OCI-LY3 (cell line): ENCODE measurements at regions not wholly inside any gene's neighbourhood (a gene's known extent, or its start where the extent isn't known, plus 50 kb on each side); places are given as distances from the start of the nearest gene placed in this dataset.

ENCODE experiments used
- H2AFZ ChIP-seq: fragments of 200-600, 300-600 bp; shearing (Covaris generic); 2 replicates; pipeline ENCODE4 v1.6.0; 2014; ENCODE audit warnings: antibody characterized with exemption, low read depth, low read length
- H3K27ac ChIP-seq: fragments of 200-600, 300-600 bp; sonication (generic); 2 replicates; pipeline ENCODE4 v1.5.1; 2014; ENCODE audit warnings: mild to moderate bottlenecking, low read length, moderate library complexity, mixed read lengths
- H3K27me3 ChIP-seq: fragments of 200-600, 300-600 bp; sonication (generic); 2 replicates; pipeline ENCODE4 v1.6.1; 2014; ENCODE audit warnings: low read depth, low read length, mixed read lengths
- H3K36me3 ChIP-seq: fragments of 200-600, 300-600 bp; sonication (generic); replicated peaks from 2 replicates; pipeline ENCODE3; 2014; ENCODE audit warnings: low read depth, low read length, mixed read lengths
- H3K4me1 ChIP-seq: fragments of 300-600, 200-600 bp; sonication (generic); 2 replicates; pipeline ENCODE4 v1.6.1; 2014; ENCODE audit warnings: low read length, mixed read lengths
- H3K4me2 ChIP-seq: fragments of 200-600, 300-600 bp; sonication (generic); 2 replicates; pipeline ENCODE4 v1.6.1; 2014; ENCODE audit warnings: low read length, mixed read lengths
- H3K4me3 ChIP-seq: fragments of 300-600, 200-600 bp; sonication (generic); 2 replicates; pipeline ENCODE4 v1.5.1; 2014; ENCODE audit warnings: antibody characterized with exemption, mild to moderate bottlenecking, low read length, moderate library complexity
- H3K79me2 ChIP-seq: fragments of 300-600, 200-600 bp; shearing (Covaris generic); 2 replicates; pipeline ENCODE4 v1.6.1; 2014; ENCODE audit warnings: mild to moderate bottlenecking, low read length, mixed read lengths
- H3K9ac ChIP-seq: fragments of 300-600, 200-600 bp; shearing (Covaris generic); 2 replicates; pipeline ENCODE4 v1.6.0; 2014; ENCODE audit warnings: mild to moderate bottlenecking, low read length, moderate library complexity
- H3K9me3 ChIP-seq: fragments of 200-600, 300-600 bp; shearing (Covaris generic); 2 replicates; pipeline ENCODE4 v1.6.1; 2014; ENCODE audit warnings: low read length, mixed read lengths; ENCODE audit not compliant: insufficient read depth
- H4K20me1 ChIP-seq: fragments of 200-600, 300-600 bp; sonication (generic); 2 replicates; pipeline ENCODE4 v1.6.1; 2016; ENCODE audit warnings: low read length, mixed read lengths; ENCODE audit not compliant: insufficient read depth
- EZH2phosphoT487 ChIP-seq: fragments of 200-600 bp; shearing (Covaris generic); IDR thresholded peaks from 2 replicates; pipeline ENCODE4 v1.6.1; 2018; ENCODE audit warnings: antibody characterized with exemption, mixed run types, low read depth
- TF ChIP-seq, protein P1 (sequence below): fragments of 200-600, 300-600 bp; sonication (generic); IDR thresholded peaks from 2 replicates; pipeline ENCODE4 v1.5.1; 2014; ENCODE audit warnings: antibody characterized with exemption, low read length, low read depth

GRCh38 chr13:48773531-48774275, 120.0 kb downstream of the CYSLTR2 start:
- no peak overlapping the region for H3K4me2 ChIP-seq
- no peaks in the 10 kb centered on the region for H3K79me2 ChIP-seq
- peaks cover 21% of the 10 kb centered on the region for H3K4me1 ChIP-seq
- no peak overlapping the region for H3K27ac ChIP-seq
- no peaks in the 10 kb centered on the region for H3K36me3 ChIP-seq
- H3K27me3 ChIP-seq, result no peaks in the 10 kb centered on the region
- TF ChIP-seq, protein P1, sequence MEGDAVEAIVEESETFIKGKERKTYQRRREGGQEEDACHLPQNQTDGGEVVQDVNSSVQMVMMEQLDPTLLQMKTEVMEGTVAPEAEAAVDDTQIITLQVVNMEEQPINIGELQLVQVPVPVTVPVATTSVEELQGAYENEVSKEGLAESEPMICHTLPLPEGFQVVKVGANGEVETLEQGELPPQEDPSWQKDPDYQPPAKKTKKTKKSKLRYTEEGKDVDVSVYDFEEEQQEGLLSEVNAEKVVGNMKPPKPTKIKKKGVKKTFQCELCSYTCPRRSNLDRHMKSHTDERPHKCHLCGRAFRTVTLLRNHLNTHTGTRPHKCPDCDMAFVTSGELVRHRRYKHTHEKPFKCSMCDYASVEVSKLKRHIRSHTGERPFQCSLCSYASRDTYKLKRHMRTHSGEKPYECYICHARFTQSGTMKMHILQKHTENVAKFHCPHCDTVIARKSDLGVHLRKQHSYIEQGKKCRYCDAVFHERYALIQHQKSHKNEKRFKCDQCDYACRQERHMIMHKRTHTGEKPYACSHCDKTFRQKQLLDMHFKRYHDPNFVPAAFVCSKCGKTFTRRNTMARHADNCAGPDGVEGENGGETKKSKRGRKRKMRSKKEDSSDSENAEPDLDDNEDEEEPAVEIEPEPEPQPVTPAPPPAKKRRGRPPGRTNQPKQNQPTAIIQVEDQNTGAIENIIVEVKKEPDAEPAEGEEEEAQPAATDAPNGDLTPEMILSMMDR, result no peak
- no peak for TF ChIP-seq EZH2phosphoT487
- H2AFZ ChIP-seq, result no peak overlapping the region
- no peak overlapping the region for H3K9ac ChIP-seq
- H3K9me3 ChIP-seq, result no peaks in the 10 kb centered on the region
- H3K4me3 ChIP-seq, result no peak overlapping the region
- no peaks in the 10 kb centered on the region for H4K20me1 ChIP-seq

GRCh38 chr13:48775285-48775684, 121.6 kb downstream of the CYSLTR2 start:
- Histone ChIP-seq H3K4me1 (peaks cover 10% of the 10 kb centered on the region), H3K27ac (no peak overlapping the region), H3K4me2 (no peak overlapping the region), H3K79me2 (no peaks in the 10 kb centered on the region), H2AFZ (no peak overlapping the region), H3K36me3 (no peaks in the 10 kb centered on the region), H3K9me3 (peaks cover 11% of the 10 kb centered on the region), H4K20me1 (no peaks in the 10 kb centered on the region), H3K27me3 (no peaks in the 10 kb centered on the region), H3K4me3 (no peak overlapping the region), H3K9ac (no peak overlapping the region)
- TF ChIP-seq, protein P1, result no peak
- no peak for TF ChIP-seq EZH2phosphoT487

- Histone ChIP-seq H3K9ac (no peak overlapping the region), H3K4me2 (no peak overlapping the region), H3K9me3 (peaks cover 16% of the 10 kb centered on the region), H3K4me3 (no peak overlapping the region), H3K4me1 (peaks cover 7% of the 10 kb centered on the region), H3K27ac (no peak overlapping the region), H3K36me3 (no peaks in the 10 kb centered on the region), H3K27me3 (no peaks in the 10 kb centered on the region), H4K20me1 (no peaks in the 10 kb centered on the region), H3K79me2 (no peaks in the 10 kb centered on the region), H2AFZ (no peak overlapping the region)
- TF ChIP-seq, protein P1, result no peak
- TF ChIP-seq EZH2phosphoT487, result no peak
Measured at GRCh38 chr13:48775804-48776203, 122.1 kb downstream of the CYSLTR2 start.

DNA sequence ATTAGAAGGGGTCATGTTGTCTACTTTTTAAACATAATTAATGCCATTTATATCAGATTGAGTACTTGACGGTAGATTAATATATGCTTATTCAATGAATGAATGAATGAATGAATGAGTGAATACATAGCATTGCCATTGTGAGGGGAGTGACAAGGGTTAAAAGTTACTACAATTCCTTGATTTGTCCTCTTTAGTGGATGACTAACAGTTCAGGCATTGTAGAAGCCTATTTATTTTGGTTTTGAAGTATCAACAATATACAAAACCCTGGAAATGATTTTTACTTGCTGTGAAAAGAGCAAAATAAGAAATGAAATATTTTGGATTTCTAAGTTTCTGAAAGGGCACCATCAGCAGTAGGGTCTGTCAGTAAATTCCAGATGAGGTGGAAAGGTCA, 122.7 kb downstream of the CYSLTR2 start:
- no peaks in the 10 kb centered on the region for H3K36me3 ChIP-seq
- H3K9me3 ChIP-seq, result peaks cover 20% of the 10 kb centered on the region
- H3K4me3 ChIP-seq, result no peak overlapping the region
- H3K4me2 ChIP-seq, result no peak overlapping the region
- no peaks in the 10 kb centered on the region for H3K27me3 ChIP-seq
- H3K27ac ChIP-seq, result no peak overlapping the region
- no peak overlapping the region for H3K9ac ChIP-seq
- TF ChIP-seq EZH2phosphoT487, result no peak
- TF ChIP-seq, protein P1, result no peak
- no peak overlapping the region for H2AFZ ChIP-seq
- H4K20me1 ChIP-seq, result no peaks in the 10 kb centered on the region
- H3K79me2 ChIP-seq, result no peaks in the 10 kb centered on the region
- H3K4me1 ChIP-seq, result peaks cover 7% of the 10 kb centered on the region
